Transverse colon (tissue), 3 donors: ENCODE measurements at regions not wholly inside any gene's neighbourhood (a gene's known extent, or its start where the extent isn't known, plus 50 kb on each side); places are given as distances from the start of the nearest gene placed in this dataset.
"Not testable (repeated sequence)": the region's sequence is repeated elsewhere in the genome, so short reads cannot be mapped to it uniquely, and the experiment has no call there.

ENCODE experiments used
- CTCF ChIP-seq, 5 experiments: fragments of 200-600 bp in 3 of 5; fragments of 450-650 bp in 2 of 5; sonication (generic) in 3 of 5; IDR thresholded peaks; 1 replicate in 2 of 5; 2 replicates in 3 of 5; pipeline ENCODE4 v1.5.1; 2016 to 2017; ENCODE audit warnings: antibody characterized with exemption in 5 of 5, inconsistent platforms in 3 of 5, mild to moderate bottlenecking in 2 of 5, moderate library complexity in 1 of 5
- POLR2A ChIP-seq: fragments of 450-650 bp; IDR thresholded peaks from one replicate; pipeline ENCODE4 v1.6.1; 2016; ENCODE audit warnings: antibody characterized with exemption, mild to moderate bottlenecking, moderate library complexity

- TF ChIP-seq CTCF (IDR thresholded peaks at IDR 0.05); POLR2A: not testable (repeated sequence)
Measured at GRCh38 chr15:22256389-22257046, 176.2 kb downstream of the OR4M2 start.
